DLD1 (cell line): ENCODE measurements at regions not wholly inside any gene's neighbourhood (a gene's known extent, or its start where the extent isn't known, plus 50 kb on each side); places are given as distances from the start of the nearest gene placed in this dataset.
"Not testable (repeated sequence)": the region's sequence is repeated elsewhere in the genome, so short reads cannot be mapped to it uniquely, and the experiment has no call there.

ENCODE experiments used
- in situ Hi-C: cut with HindIII; loops from 2 replicates; pipeline ENCODE4 v1.10.0; 2017; ENCODE audit warnings: low sequenced_read_pairs

- in situ Hi-C loops: no loop called here
Observed at GRCh38 chr3:10725846-10726245, 90.2 kb upstream of the SLC6A11 start.

- in situ Hi-C loops: no loop called here
Observed at GRCh38 chr3:10726787-10727186, 89.2 kb upstream of the SLC6A11 start.

GRCh38 chr3:10729439-10729838 lies 86.6 kb upstream of the SLC6A11 start:
- in situ Hi-C loops: no loop called here

GRCh38 chr3:10732292-10732691 lies 83.7 kb upstream of the SLC6A11 start:
- in situ Hi-C loops: no loop called here

- in situ Hi-C loops: no loop called here
Observed at GRCh38 chr3:10733297-10733696, 82.7 kb upstream of the SLC6A11 start.

- in situ Hi-C loops: not testable (repeated sequence)
Observed at GRCh38 chr3:10736444-10736843, 79.6 kb upstream of the SLC6A11 start.

GRCh38 chr3:10737785-10738184 lies 78.2 kb upstream of the SLC6A11 start:
- in situ Hi-C loops: no loop called here

GRCh38 chr3:10738688-10739372 lies 77.2 kb upstream of the SLC6A11 start:
- in situ Hi-C loops: no loop called here

- in situ Hi-C loops: loop anchor here (5.0 kb wide), 1 partner anchor 39 kb away; no protein-coding TSS in a partner anchor
Observed at GRCh38 chr3:10740954-10741353, 75.1 kb upstream of the SLC6A11 start.

GRCh38 chr3:10741891-10742671 lies 73.9 kb upstream of the SLC6A11 start:
- in situ Hi-C loops: loop anchor here (5.0 kb wide), 1 partner anchor 40 kb away; no protein-coding TSS in a partner anchor

GRCh38 chr3:10743366-10744097 lies 72.5 kb upstream of the SLC6A11 start:
- in situ Hi-C loops: loop anchor here (5.0 kb wide), 1 partner anchor 41 kb away; no protein-coding TSS in a partner anchor

- in situ Hi-C loops: loop anchor here (5.0 kb wide), 1 partner anchor 42 kb away; no protein-coding TSS in a partner anchor
Observed at GRCh38 chr3:10744098-10744465, 71.9 kb upstream of the SLC6A11 start.

GRCh38 chr3:10745392-10745791 lies 70.6 kb upstream of the SLC6A11 start:
- in situ Hi-C loops: no loop called here

GRCh38 chr3:10746001-10746400 lies 70.0 kb upstream of the SLC6A11 start:
- in situ Hi-C loops: no loop called here

GRCh38 chr3:10746684-10747083 lies 69.3 kb upstream of the SLC6A11 start:
- in situ Hi-C loops: no loop called here

- in situ Hi-C loops: no loop called here
Observed at GRCh38 chr3:10747341-10747740, 68.7 kb upstream of the SLC6A11 start.

- in situ Hi-C loops: no loop called here
Observed at GRCh38 chr3:10748040-10748439, 68.0 kb upstream of the SLC6A11 start.

GRCh38 chr3:10753964-10754363 lies 62.1 kb upstream of the SLC6A11 start:
- in situ Hi-C loops: no loop called here

- in situ Hi-C loops: no loop called here
Observed at GRCh38 chr3:10756546-10756945, 59.5 kb upstream of the SLC6A11 start.

- in situ Hi-C loops: no loop called here
Observed at GRCh38 chr3:10757021-10757820, 58.8 kb upstream of the SLC6A11 start.

GRCh38 chr3:10757821-10758130 lies 58.3 kb upstream of the SLC6A11 start:
- in situ Hi-C loops: no loop called here
